ENCODE measurements at regions not wholly inside any gene's neighbourhood (a gene's known extent, or its start where the extent isn't known, plus 50 kb on each side); places are given as distances from the start of the nearest gene placed in this dataset.

- Histone ChIP-seq H3K27ac (ENCODE audit: low read depth, low read length) (no peak overlapping the region), H3K27me3 (ENCODE audit: control insufficient read depth, low read length) (no peaks in the 10 kb centered on the region)
Observed at GRCh38 chr1:2868571-2869195, 67.2 kb upstream of the TTC34 start.

GRCh38 chr1:2871246-2871815 is 69.8 kb upstream of the TTC34 start:
- H3K4me2 ChIP-seq (ENCODE audit: low read length) = no peak overlapping the region
- H3K36me3 ChIP-seq (ENCODE audit: control insufficient read depth, low read length) = no peaks in the 10 kb centered on the region
- H3F3A ChIP-seq (ENCODE audit: control insufficient read depth, insufficient read depth) = no peaks in the 10 kb centered on the region
- H3K9me3 ChIP-seq (ENCODE audit: control insufficient read depth, insufficient read depth, low read length) = peaks cover 22% of the 10 kb centered on the region; the same call in 1 of the 2 replicates
- no peaks in the 10 kb centered on the region for H3K27me3 ChIP-seq (ENCODE audit: control insufficient read depth, low read length)
- H3K27ac ChIP-seq (ENCODE audit: low read depth, low read length) = no peak overlapping the region
- no peaks in the 10 kb centered on the region for H4K20me1 ChIP-seq (ENCODE audit: control insufficient read depth, insufficient read depth, low read depth, low read length)
- no peaks in the 10 kb centered on the region for H3K9me2 ChIP-seq (replicated peaks; ENCODE audit: control insufficient read depth, low read length)
- TF ChIP-seq CTCF (IDR thresholded peaks at IDR 0.05; ENCODE audit: low read depth, low read length, poor library complexity, severe bottlenecking) = no peak
- TF ChIP-seq EZH2phosphoT487 (IDR thresholded peaks at IDR 0.05; ENCODE audit: borderline replicate concordance, low read length) = no peak
- H3K79me2 ChIP-seq (ENCODE audit: control insufficient read depth, low read length) = no peaks in the 10 kb centered on the region
- H3K4me1 ChIP-seq (ENCODE audit: control insufficient read depth, low read length) = no peaks in the 10 kb centered on the region
- no peak overlapping the region for H3K4me3 ChIP-seq (ENCODE audit: low read length)

More at GRCh38 chr1:2868571-2869195, 67.2 kb upstream of the TTC34 start:
- H3F3A ChIP-seq (ENCODE audit: control insufficient read depth, insufficient read depth) = no peaks in the 10 kb centered on the region
- no peaks in the 10 kb centered on the region for H3K36me3 ChIP-seq (ENCODE audit: control insufficient read depth, low read length)
- no peaks in the 10 kb centered on the region for H3K9me2 ChIP-seq (replicated peaks; ENCODE audit: control insufficient read depth, low read length)
- TF ChIP-seq EZH2phosphoT487 (IDR thresholded peaks at IDR 0.05; ENCODE audit: borderline replicate concordance, low read length) (no peak), CTCF (IDR thresholded peaks at IDR 0.05; ENCODE audit: low read depth, low read length, poor library complexity, severe bottlenecking) (no peak)
- H4K20me1 ChIP-seq (ENCODE audit: control insufficient read depth, insufficient read depth, low read depth, low read length) = no peaks in the 10 kb centered on the region
- no peak overlapping the region for H3K4me2 ChIP-seq (ENCODE audit: low read length)
- H3K4me1 ChIP-seq (ENCODE audit: control insufficient read depth, low read length) = no peaks in the 10 kb centered on the region
- no peak overlapping the region for H3K4me3 ChIP-seq (ENCODE audit: low read length)
- peaks cover 18% of the 10 kb centered on the region; the same call in 1 of the 2 replicates for H3K9me3 ChIP-seq (ENCODE audit: control insufficient read depth, insufficient read depth, low read length)
- no peaks in the 10 kb centered on the region for H3K79me2 ChIP-seq (ENCODE audit: control insufficient read depth, low read length)

GRCh38 chr1:2874207-2874606 is 72.7 kb upstream of the TTC34 start:
- Histone ChIP-seq H3K27me3 (ENCODE audit: control insufficient read depth, low read length) (no peaks in the 10 kb centered on the region), H3K9me2 (replicated peaks; ENCODE audit: control insufficient read depth, low read length) (no peaks in the 10 kb centered on the region), H3K79me2 (ENCODE audit: control insufficient read depth, low read length) (no peaks in the 10 kb centered on the region), H3K4me3 (ENCODE audit: low read length) (no peak overlapping the region), H3F3A (ENCODE audit: control insufficient read depth, insufficient read depth) (no peaks in the 10 kb centered on the region), H4K20me1 (ENCODE audit: control insufficient read depth, insufficient read depth, low read depth, low read length) (no peaks in the 10 kb centered on the region), H3K9me3 (ENCODE audit: control insufficient read depth, insufficient read depth, low read length) (peaks cover 22% of the 10 kb centered on the region; the same call in 1 of the 2 replicates), H3K36me3 (ENCODE audit: control insufficient read depth, low read length) (no peaks in the 10 kb centered on the region), H3K4me2 (ENCODE audit: low read length) (no peak overlapping the region), H3K27ac (ENCODE audit: low read depth, low read length) (no peak overlapping the region), H3K4me1 (ENCODE audit: control insufficient read depth, low read length) (no peaks in the 10 kb centered on the region)
- TF ChIP-seq CTCF (IDR thresholded peaks at IDR 0.05; ENCODE audit: low read depth, low read length, poor library complexity, severe bottlenecking) = no peak
- TF ChIP-seq EZH2phosphoT487 (IDR thresholded peaks at IDR 0.05; ENCODE audit: borderline replicate concordance, low read length) = no peak

Measured in DOHH2 (cell line).